HepG2 (cell line): ENCODE measurements at regions not wholly inside any gene's neighbourhood (a gene's known extent, or its start where the extent isn't known, plus 50 kb on each side); places are given as distances from the start of the nearest gene placed in this dataset.

ENCODE experiments used
- ATAC-seq: fragments of 200-7000 bp; cut with Tn5 transposase; 3 replicates; pipeline ENCODE4 v1.9.1; 2020; ENCODE audit warnings: mild to moderate bottlenecking, moderate library complexity
- BruUV-seq: library from RNA; stranded (reverse); fragments of 400-500 nt; replicated peaks from 2 replicates; lab custom pipeline; 2021; lab: Mats Ljungman, UMichigan
- CTCF ChIA-PET: fragments of 300-600 bp; formaldehyde crosslinking; extraction: SDS; loops from one replicate; lab custom pipeline; 2021; ENCODE audit warnings: low total read pairs, inconsistent platforms, low intra/inter-chr PET ratio; lab: Yijun Ruan, JAX
- POLR2A ChIA-PET: fragments of 350-600 bp; sonication (Branson Sonifier 250); formaldehyde crosslinking; loops from one replicate; lab custom pipeline; 2020; ENCODE audit warnings: antibody characterized with exemption, inconsistent platforms; lab: Yijun Ruan, JAX
- DNase-seq: peaks from one replicate; pipeline ENCODE4 v3.0.0-alpha.2; 2015; ENCODE audit warnings: low spot score
- FAIRE-seq: peaks from 3 replicates; lab custom pipeline; 2011; peaks lifted over from hg19 to GRCh38; lab: Jason Lieb, UNC
- H2AFZ ChIP-seq: one replicate; pipeline ENCODE4 v1.6.1; 2011; ENCODE audit warnings: low read length, inconsistent platforms
- H3K27ac ChIP-seq: fragments of 300-600 bp; 3 replicates; pipeline ENCODE4 v1.8.0; 2011; ENCODE audit warnings: mixed run types, mild to moderate bottlenecking, mixed read lengths, low read length, inconsistent platforms; ENCODE audit not compliant: insufficient read depth; ENCODE audit errors: extremely low read length
- H3K27me3 ChIP-seq, 2 experiments: fragments of 200-600 bp in 1 of 2; 2 replicates in 1 of 2; 3 replicates in 1 of 2; pipeline versions ENCODE4 v1.6.0 to v1.8.0; 2011; ENCODE audit warnings: low read length in 2 of 2, mild to moderate bottlenecking in 2 of 2, moderate library complexity in 2 of 2, inconsistent platforms in 1 of 2; ENCODE audit not compliant: insufficient read depth in 2 of 2, control insufficient read depth in 1 of 2
- H3K36me3 ChIP-seq, 2 experiments: fragments of 200-600 bp in 1 of 2; replicated peaks in 1 of 2; 2 replicates in 1 of 2; 3 replicates in 1 of 2; pipeline versions ENCODE4 v1.5.1 to v1.8.0; 2011; ENCODE audit warnings: low read length in 2 of 2, inconsistent platforms in 1 of 2; ENCODE audit not compliant: insufficient read depth in 2 of 2, control insufficient read depth in 1 of 2
- H3K4me1 ChIP-seq: 2 replicates; pipeline ENCODE4 v1.5.1; 2012; ENCODE audit warnings: low read length, inconsistent platforms; ENCODE audit not compliant: insufficient read depth
- H3K4me2 ChIP-seq: 2 replicates; pipeline ENCODE4 v1.6.0; 2011; ENCODE audit warnings: low read depth, low read length, inconsistent platforms
- H3K4me3 ChIP-seq, 3 experiments: fragments of 200-600 bp in 1 of 3; sonication (generic), shearing (Covaris generic) in 1 of 3; replicated peaks in 1 of 3; 2 replicates each; pipeline ENCODE4 v1.5.1; 2011 to 2016; ENCODE audit warnings: low read length in 3 of 3, inconsistent platforms in 2 of 3, low read depth in 2 of 3, mild to moderate bottlenecking in 2 of 3, control low read depth in 1 of 3, mixed read lengths in 1 of 3; ENCODE audit not compliant: insufficient read depth in 1 of 3
- H3K79me2 ChIP-seq: one replicate; pipeline ENCODE4 v1.6.1; 2011; ENCODE audit warnings: low read length, inconsistent platforms; ENCODE audit not compliant: insufficient read depth
- H3K9ac ChIP-seq: 2 replicates; pipeline ENCODE4 v1.6.0; 2011; ENCODE audit warnings: mild to moderate bottlenecking, low read depth, low read length, inconsistent platforms; ENCODE audit not compliant: insufficient read depth
- H3K9me3 ChIP-seq: 2 replicates; pipeline ENCODE4 v1.5.1; 2012; ENCODE audit warnings: mild to moderate bottlenecking, low read length
- H4K20me1 ChIP-seq: 2 replicates; pipeline ENCODE4 v1.6.0; 2011; ENCODE audit warnings: inconsistent platforms, mild to moderate bottlenecking, low read length, moderate library complexity; ENCODE audit not compliant: insufficient read depth
- FOSL1 ChIP-seq: sonication (generic); formaldehyde crosslinking; IDR thresholded peaks from 2 replicates; pipeline ENCODE4 v1.9.0; 2021; ENCODE audit warnings: missing genetic modification reagents, borderline replicate concordance
- ZNF609 ChIP-seq: sonication (generic); formaldehyde crosslinking; IDR thresholded peaks from 2 replicates; pipeline ENCODE4 v1.4.0; 2020; ENCODE audit warnings: mild to moderate bottlenecking, missing genetic modification reagents, borderline replicate concordance
- WGBS: methylation state at CpG from one replicate; pipeline ENCODE4 v1.1.6; 2017; ENCODE audit warnings: low lambda C conversion rate; 5-methylcytosine and 5-hydroxymethylcytosine counted together
- in situ Hi-C: cut with HindIII; loops from 2 replicates; pipeline ENCODE4 v1.10.0; 2017; ENCODE audit warnings: low pct_unique_long_range_greater_than_20kb; ENCODE audit not compliant: extremely low pct_ligation_motif_present
- intact Hi-C: fragments of 100-400 bp; cut with micrococcal nuclease; formaldehyde crosslinking; loops from one replicate; pipeline ENCODE4 v1.10.0; 2022; ENCODE audit not compliant: unreplicated experiment
- TF ChIP-seq, protein P1 (sequence below): sonication (generic); formaldehyde crosslinking; conservative IDR thresholded peaks from 2 replicates; pipeline ENCODE4 v1.8.1; 2023; ENCODE audit warnings: missing genetic modification reagents
- TF ChIP-seq, protein P2 (sequence below): sonication (generic); formaldehyde crosslinking; IDR thresholded peaks from 2 replicates; pipeline ENCODE4 v1.4.0; 2020; ENCODE audit warnings: missing genetic modification reagents

GRCh38 chr3:126290325-126290724 lies 66.9 kb downstream of the KLF15 start:
- Histone ChIP-seq H3K4me1 (peaks cover 29% of the 10 kb centered on the region), H2AFZ (no peak overlapping the region), H3K36me3 (no peaks in the 10 kb centered on the region), H3K9ac (no peak overlapping the region), H3K79me2 (no peaks in the 10 kb centered on the region), H4K20me1 (0 out of 2 replicates have a peak, but pooled peaks cover 2% of the 10 kb centered on the region), H3K4me3 (no peak overlapping the region), H3K27me3 (peaks cover 9 to 47% of the 10 kb centered on the region in 2 experiments; a peak in 4 of 5 replicates), H3K27ac (no peak overlapping the region), H3K9me3 (no peaks in the 10 kb centered on the region), H3K4me2 (no peak overlapping the region)
- no peak for DNase-seq
- TF ChIP-seq ZNF609 = no peak
- TF ChIP-seq FOSL1 (CRISPR knock-in tag) = no peak
- TF ChIP-seq, protein P1, sequence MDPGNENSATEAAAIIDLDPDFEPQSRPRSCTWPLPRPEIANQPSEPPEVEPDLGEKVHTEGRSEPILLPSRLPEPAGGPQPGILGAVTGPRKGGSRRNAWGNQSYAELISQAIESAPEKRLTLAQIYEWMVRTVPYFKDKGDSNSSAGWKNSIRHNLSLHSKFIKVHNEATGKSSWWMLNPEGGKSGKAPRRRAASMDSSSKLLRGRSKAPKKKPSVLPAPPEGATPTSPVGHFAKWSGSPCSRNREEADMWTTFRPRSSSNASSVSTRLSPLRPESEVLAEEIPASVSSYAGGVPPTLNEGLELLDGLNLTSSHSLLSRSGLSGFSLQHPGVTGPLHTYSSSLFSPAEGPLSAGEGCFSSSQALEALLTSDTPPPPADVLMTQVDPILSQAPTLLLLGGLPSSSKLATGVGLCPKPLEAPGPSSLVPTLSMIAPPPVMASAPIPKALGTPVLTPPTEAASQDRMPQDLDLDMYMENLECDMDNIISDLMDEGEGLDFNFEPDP = no peak
- TF ChIP-seq, protein P2, sequence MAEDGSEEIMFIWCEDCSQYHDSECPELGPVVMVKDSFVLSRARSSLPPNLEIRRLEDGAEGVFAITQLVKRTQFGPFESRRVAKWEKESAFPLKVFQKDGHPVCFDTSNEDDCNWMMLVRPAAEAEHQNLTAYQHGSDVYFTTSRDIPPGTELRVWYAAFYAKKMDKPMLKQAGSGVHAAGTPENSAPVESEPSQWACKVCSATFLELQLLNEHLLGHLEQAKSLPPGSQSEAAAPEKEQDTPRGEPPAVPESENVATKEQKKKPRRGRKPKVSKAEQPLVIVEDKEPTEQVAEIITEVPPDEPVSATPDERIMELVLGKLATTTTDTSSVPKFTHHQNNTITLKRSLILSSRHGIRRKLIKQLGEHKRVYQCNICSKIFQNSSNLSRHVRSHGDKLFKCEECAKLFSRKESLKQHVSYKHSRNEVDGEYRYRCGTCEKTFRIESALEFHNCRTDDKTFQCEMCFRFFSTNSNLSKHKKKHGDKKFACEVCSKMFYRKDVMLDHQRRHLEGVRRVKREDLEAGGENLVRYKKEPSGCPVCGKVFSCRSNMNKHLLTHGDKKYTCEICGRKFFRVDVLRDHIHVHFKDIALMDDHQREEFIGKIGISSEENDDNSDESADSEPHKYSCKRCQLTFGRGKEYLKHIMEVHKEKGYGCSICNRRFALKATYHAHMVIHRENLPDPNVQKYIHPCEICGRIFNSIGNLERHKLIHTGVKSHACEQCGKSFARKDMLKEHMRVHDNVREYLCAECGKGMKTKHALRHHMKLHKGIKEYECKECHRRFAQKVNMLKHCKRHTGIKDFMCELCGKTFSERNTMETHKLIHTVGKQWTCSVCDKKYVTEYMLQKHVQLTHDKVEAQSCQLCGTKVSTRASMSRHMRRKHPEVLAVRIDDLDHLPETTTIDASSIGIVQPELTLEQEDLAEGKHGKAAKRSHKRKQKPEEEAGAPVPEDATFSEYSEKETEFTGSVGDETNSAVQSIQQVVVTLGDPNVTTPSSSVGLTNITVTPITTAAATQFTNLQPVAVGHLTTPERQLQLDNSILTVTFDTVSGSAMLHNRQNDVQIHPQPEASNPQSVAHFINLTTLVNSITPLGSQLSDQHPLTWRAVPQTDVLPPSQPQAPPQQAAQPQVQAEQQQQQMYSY (CRISPR knock-in tag) = no peak
- CTCF ChIA-PET = no interaction called here
- no TSS peak for BruUV-seq
- WGBS = 23% methylated on average over 1 of the region's 1 CpG
- ATAC-seq = no peak
- POLR2A ChIA-PET = no interaction called here
- intact Hi-C loops = no loop called here
- in situ Hi-C loops = no loop called here
- FAIRE-seq = no peak
